ACHN (cell line): ENCODE measurements at regions not wholly inside any gene's neighbourhood (a gene's known extent, or its start where the extent isn't known, plus 50 kb on each side); places are given as distances from the start of the nearest gene placed in this dataset.
A peak's percentile ranks its signal among the peaks of the same experiment; 100 is the strongest.

Source experiments
- DNase-seq: peaks from one replicate; pipeline ENCODE4 v3.0.0-alpha.2; 2015
- in situ Hi-C: cut with HindIII; loops from 2 replicates; pipeline ENCODE4 v1.10.0; 2017; ENCODE audit warnings: low sequenced_read_pairs, low pct_ligation_motif_present, low pct_unique_long_range_greater_than_20kb

- in situ Hi-C loops = no loop called here
- DNase-seq = no peak
Observed at GRCh38 chr14:49527221-49527620, 59.0 kb downstream of the RPS29 start.

GRCh38 chr14:49526101-49526500 is 60.1 kb downstream of the RPS29 start:
- no peak for DNase-seq
- in situ Hi-C loops = no loop called here

- DNase-seq = no peak
- in situ Hi-C loops = no loop called here
Observed at GRCh38 chr14:49516286-49516685, 69.9 kb downstream of the RPS29 start.

- DNase-seq = no peak
- in situ Hi-C loops = no loop called here
Observed at GRCh38 chr14:49512571-49512970, 73.6 kb downstream of the RPS29 start.

- in situ Hi-C loops = no loop called here
- no peak for DNase-seq
Observed at GRCh38 chr14:49512147-49512551, 74.0 kb downstream of the RPS29 start.

- no peak for DNase-seq
- in situ Hi-C loops = no loop called here
Observed at GRCh38 chr14:49508124-49508523, 78.1 kb downstream of the RPS29 start.

GRCh38 chr14:49506650-49507049 is 79.5 kb downstream of the RPS29 start:
- in situ Hi-C loops = no loop called here
- no peak for DNase-seq

- DNase-seq = peak; percentile 39
- in situ Hi-C loops = no loop called here
Observed at GRCh38 chr14:49505041-49505766, 81.0 kb downstream of the RPS29 start.

- in situ Hi-C loops = no loop called here
Observed at GRCh38 chr14:49497725-49498348, 88.3 kb downstream of the RPS29 start.

GRCh38 chr14:49497267-49497666 is 88.9 kb downstream of the RPS29 start:
- no peak for DNase-seq
- in situ Hi-C loops = no loop called here

More at GRCh38 chr14:49497725-49498348, 88.3 kb downstream of the RPS29 start:
- peak; percentile 70 for DNase-seq

GRCh38 chr14:49494836-49495235 is 91.3 kb downstream of the RPS29 start:
- no peak for DNase-seq
- in situ Hi-C loops = no loop called here

- in situ Hi-C loops = no loop called here
- no peak for DNase-seq
Observed at GRCh38 chr14:49493557-49493956, 92.6 kb downstream of the RPS29 start.

- DNase-seq = no peak
- in situ Hi-C loops = no loop called here
Observed at GRCh38 chr14:49492151-49492550, 94.0 kb downstream of the RPS29 start.

- in situ Hi-C loops = no loop called here
- no peak for DNase-seq
Observed at GRCh38 chr14:49489341-49489740, 96.8 kb downstream of the RPS29 start.

- in situ Hi-C loops = no loop called here
- no peak for DNase-seq
Observed at GRCh38 chr14:49487238-49487637, 98.9 kb downstream of the RPS29 start.

GRCh38 chr14:49485290-49485689 is 100.9 kb downstream of the RPS29 start:
- no peak for DNase-seq
- in situ Hi-C loops = no loop called here

GRCh38 chr14:49484180-49484579 is 102.0 kb downstream of the RPS29 start:
- in situ Hi-C loops = no loop called here
- DNase-seq = no peak

- in situ Hi-C loops = no loop called here
- no peak for DNase-seq
Observed at GRCh38 chr14:49483268-49483667, 102.9 kb downstream of the RPS29 start.

GRCh38 chr14:49480979-49481498 is 105.1 kb downstream of the RPS29 start:
- no peak for DNase-seq
- in situ Hi-C loops = no loop called here
